COR-L47 (cell line): ENCODE measurements at regions not wholly inside any gene's neighbourhood (a gene's known extent, or its start where the extent isn't known, plus 50 kb on each side); places are given as distances from the start of the nearest gene placed in this dataset.
"Not testable (repeated sequence)": the region's sequence is repeated elsewhere in the genome, so short reads cannot be mapped to it uniquely, and the experiment has no call there.

Experiments used
- DNase-seq: peaks from one replicate; lab custom pipeline; 2025; lab: John Stamatoyannopoulos, UW

GRCh38 chr5:16392718-16393117, 72.9 kb downstream of the ZNF622 start:
- no peak for DNase-seq

- DNase-seq = peak; percentile 2
Observed at GRCh38 chr5:16391858-16392649, 73.5 kb downstream of the ZNF622 start.

GRCh38 chr5:16390825-16391224, 74.8 kb downstream of the ZNF622 start:
- DNase-seq = no peak

- DNase-seq = peak; percentile 8
Observed at GRCh38 chr5:16385516-16386090, 80.0 kb downstream of the ZNF622 start.

GRCh38 chr5:16384804-16385203, 80.8 kb downstream of the ZNF622 start:
- DNase-seq = no peak

- no peak for DNase-seq
Observed at GRCh38 chr5:16384222-16384621, 81.4 kb downstream of the ZNF622 start.

- DNase-seq = no peak
Observed at GRCh38 chr5:16383544-16384052, 82.0 kb downstream of the ZNF622 start.

GRCh38 chr5:16382047-16382446, 83.6 kb downstream of the ZNF622 start:
- no peak for DNase-seq

GRCh38 chr5:16378762-16379161, 86.8 kb downstream of the ZNF622 start:
- no peak for DNase-seq

- no peak for DNase-seq
Observed at GRCh38 chr5:16372493-16372892, 93.1 kb downstream of the ZNF622 start.

- no peak for DNase-seq
Observed at GRCh38 chr5:16366491-16366890, 99.1 kb downstream of the ZNF622 start.

GRCh38 chr5:16364910-16365309, 100.7 kb downstream of the ZNF622 start:
- DNase-seq = no peak

- DNase-seq = not testable (repeated sequence)
Observed at GRCh38 chr5:16353439-16353838, 112.2 kb downstream of the ZNF622 start.

- peak; percentile 89 for DNase-seq
Observed at GRCh38 chr5:16350816-16351215, 114.8 kb downstream of the ZNF622 start.

GRCh38 chr5:16346380-16346779, 119.2 kb downstream of the ZNF622 start:
- no peak for DNase-seq

- DNase-seq = peak; percentile 27
Observed at GRCh38 chr5:16345454-16345853, 120.1 kb downstream of the ZNF622 start.

- DNase-seq = no peak
Observed at GRCh38 chr5:16326137-16326536, 139.5 kb downstream of the ZNF622 start.

- DNase-seq = no peak
Observed at GRCh38 chr5:16321284-16321683, 141.7 kb upstream of the MARCHF11 start.

- DNase-seq = no peak
Observed at GRCh38 chr5:16315501-16315900, 135.9 kb upstream of the MARCHF11 start.

GRCh38 chr5:16313761-16314160, 134.2 kb upstream of the MARCHF11 start:
- DNase-seq = peak; percentile 81

- DNase-seq = no peak
Observed at GRCh38 chr5:16312785-16313184, 133.2 kb upstream of the MARCHF11 start.

GRCh38 chr5:16311666-16312065, 132.1 kb upstream of the MARCHF11 start:
- no peak for DNase-seq

- DNase-seq = no peak
Observed at GRCh38 chr5:16306812-16307211, 127.2 kb upstream of the MARCHF11 start.

- DNase-seq = no peak
Observed at GRCh38 chr5:16304846-16305245, 125.3 kb upstream of the MARCHF11 start.
